ENCODE measurements at regions not wholly inside any gene's neighbourhood (a gene's known extent, or its start where the extent isn't known, plus 50 kb on each side); places are given as distances from the start of the nearest gene placed in this dataset.

DNA sequence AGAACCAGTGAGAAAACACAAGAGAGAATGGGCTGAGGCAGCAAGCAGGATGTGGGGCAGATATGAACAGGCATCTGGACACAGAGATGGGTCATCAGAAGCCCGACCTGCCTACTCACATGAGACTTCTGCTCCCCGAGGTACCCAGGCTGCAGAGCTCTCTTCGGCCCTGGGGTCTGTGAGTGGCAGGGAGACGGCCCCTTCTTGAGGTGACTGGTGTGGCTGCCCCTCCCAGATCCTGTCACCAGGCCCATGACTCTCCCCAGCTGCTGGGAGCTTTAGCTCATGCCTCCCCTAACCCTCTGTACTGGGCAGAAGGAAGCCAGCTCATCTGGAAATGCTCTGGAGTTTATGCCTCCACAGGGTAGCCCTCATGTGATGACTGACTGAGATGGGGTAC lies 157.6 kb upstream of the PCBD1 start:
- DNase-seq (ENCODE audit: low read depth) = no peak
- no peak overlapping the region for H3K4me3 ChIP-seq (ENCODE audit: low read depth, low read length)
- TF ChIP-seq, protein P1, sequence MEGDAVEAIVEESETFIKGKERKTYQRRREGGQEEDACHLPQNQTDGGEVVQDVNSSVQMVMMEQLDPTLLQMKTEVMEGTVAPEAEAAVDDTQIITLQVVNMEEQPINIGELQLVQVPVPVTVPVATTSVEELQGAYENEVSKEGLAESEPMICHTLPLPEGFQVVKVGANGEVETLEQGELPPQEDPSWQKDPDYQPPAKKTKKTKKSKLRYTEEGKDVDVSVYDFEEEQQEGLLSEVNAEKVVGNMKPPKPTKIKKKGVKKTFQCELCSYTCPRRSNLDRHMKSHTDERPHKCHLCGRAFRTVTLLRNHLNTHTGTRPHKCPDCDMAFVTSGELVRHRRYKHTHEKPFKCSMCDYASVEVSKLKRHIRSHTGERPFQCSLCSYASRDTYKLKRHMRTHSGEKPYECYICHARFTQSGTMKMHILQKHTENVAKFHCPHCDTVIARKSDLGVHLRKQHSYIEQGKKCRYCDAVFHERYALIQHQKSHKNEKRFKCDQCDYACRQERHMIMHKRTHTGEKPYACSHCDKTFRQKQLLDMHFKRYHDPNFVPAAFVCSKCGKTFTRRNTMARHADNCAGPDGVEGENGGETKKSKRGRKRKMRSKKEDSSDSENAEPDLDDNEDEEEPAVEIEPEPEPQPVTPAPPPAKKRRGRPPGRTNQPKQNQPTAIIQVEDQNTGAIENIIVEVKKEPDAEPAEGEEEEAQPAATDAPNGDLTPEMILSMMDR (IDR thresholded peaks at IDR 0.05; ENCODE audit: insufficient read depth, low read depth, low read length) = no peak

DNA sequence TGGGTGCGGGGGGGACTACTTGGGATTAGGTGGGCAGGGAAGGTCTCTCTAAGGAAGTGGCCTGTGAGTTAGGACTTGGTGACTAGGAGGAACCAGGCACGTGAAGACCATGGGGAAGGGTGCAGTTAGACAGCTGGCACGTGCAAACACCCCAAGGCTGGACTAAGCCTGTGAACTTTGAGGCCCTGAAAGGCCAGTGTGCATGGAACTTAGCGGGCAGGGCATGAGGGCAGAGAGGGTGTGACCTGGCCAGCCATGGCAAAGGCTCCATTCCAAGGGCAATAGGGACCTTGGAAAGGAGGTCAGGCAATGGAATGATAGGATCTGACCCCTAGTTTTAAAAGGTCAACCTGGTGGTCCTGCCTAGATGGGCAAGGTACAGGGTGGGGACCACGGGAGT lies 158.4 kb upstream of the PCBD1 start:
- TF ChIP-seq, protein P1 (IDR thresholded peaks at IDR 0.05; ENCODE audit: insufficient read depth, low read depth, low read length) = no peak
- no peak overlapping the region for H3K4me3 ChIP-seq (ENCODE audit: low read depth, low read length)
- no peak for DNase-seq (ENCODE audit: low read depth)

DNA sequence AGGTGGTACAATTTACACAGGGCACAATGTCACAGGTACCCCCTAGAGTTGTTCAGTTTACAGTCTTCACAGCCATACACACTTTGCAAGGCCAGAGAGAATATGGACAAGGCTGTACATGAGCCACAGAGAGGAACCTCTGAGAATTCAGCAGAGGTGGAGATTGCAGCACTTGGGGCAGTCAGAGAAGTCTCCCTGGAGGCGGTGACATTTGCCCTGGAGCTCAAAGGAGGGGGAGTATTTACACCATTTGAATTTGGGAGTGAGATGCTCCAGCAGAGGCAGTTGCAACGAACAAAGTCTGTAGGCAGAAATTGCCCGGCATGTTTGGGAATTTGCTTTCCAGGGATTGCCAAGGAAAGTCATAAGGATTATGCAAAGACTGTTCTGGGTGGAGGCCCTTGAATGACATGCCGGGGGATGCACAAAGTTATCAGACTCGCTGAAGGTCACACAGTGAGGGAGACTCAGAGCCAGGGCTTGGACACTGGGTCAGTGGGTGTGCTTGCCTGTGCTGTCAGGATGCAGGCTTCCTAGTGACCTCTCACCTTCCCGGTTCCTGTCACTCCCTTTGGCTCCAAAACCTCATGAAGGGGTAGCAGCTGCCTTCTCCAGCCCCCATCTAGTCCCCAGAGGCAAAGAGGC lies 160.7 kb upstream of the PCBD1 start:
- no peak overlapping the region for H3K4me3 ChIP-seq (ENCODE audit: low read depth, low read length)
- TF ChIP-seq, protein P1 (IDR thresholded peaks at IDR 0.05; ENCODE audit: insufficient read depth, low read depth, low read length) = no peak
- DNase-seq (ENCODE audit: low read depth) = no peak

DNA sequence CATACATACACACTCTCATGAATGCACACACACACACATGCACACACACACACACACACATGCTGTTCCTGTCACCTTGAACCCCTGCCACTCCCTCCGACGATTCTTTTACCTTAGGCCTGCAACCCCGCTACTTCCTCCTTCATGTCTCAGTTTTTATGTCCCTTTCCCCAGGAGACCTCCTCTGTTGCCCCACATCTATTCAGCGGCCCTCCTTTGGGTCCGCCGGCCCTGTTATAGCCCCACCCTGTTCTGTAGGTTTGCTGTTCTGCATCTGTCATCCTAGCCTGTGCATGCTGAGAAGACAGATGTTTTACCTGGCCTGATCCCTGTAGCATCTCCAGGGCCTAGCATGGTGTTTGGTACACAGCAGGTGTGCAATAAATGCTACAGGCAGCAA lies 161.6 kb upstream of the PCBD1 start:
- TF ChIP-seq, protein P1 (IDR thresholded peaks at IDR 0.05; ENCODE audit: insufficient read depth, low read depth, low read length) = no peak
- DNase-seq (ENCODE audit: low read depth) = no peak
- no peak overlapping the region for H3K4me3 ChIP-seq (ENCODE audit: low read depth, low read length)

DNA sequence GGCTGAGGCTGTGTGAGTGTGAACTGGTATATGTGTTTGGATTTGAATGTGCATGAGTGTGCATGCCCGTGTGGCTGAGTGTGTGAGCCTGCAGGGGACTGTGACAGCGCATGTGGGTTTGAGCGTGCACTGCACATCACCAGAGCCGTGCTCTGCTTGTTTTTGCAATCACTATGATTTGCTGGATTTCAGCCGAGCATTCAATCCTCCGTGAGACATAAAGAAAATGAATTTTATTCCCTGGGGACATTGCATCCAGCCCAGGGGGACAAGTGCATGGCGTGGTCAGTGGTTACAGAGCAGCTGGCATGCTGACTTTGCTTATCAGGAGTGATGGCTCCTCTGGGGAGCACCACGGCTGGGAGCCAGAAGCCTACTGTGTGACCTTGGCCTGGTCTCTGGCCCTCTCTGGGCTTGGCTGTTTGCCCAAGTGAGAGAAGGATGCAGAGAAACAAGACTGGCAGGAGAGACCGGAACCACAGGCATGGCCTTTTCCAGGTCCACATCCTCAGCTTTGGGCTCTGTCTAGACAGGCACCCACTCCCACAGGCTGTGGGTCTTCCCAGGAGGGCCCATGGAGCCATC lies 160.2 kb upstream of the UNC5B start:
- no peak for DNase-seq (ENCODE audit: low read depth)
- TF ChIP-seq, protein P1 (IDR thresholded peaks at IDR 0.05; ENCODE audit: insufficient read depth, low read depth, low read length) = no peak
- no peak overlapping the region for H3K4me3 ChIP-seq (ENCODE audit: low read depth, low read length)

DNA sequence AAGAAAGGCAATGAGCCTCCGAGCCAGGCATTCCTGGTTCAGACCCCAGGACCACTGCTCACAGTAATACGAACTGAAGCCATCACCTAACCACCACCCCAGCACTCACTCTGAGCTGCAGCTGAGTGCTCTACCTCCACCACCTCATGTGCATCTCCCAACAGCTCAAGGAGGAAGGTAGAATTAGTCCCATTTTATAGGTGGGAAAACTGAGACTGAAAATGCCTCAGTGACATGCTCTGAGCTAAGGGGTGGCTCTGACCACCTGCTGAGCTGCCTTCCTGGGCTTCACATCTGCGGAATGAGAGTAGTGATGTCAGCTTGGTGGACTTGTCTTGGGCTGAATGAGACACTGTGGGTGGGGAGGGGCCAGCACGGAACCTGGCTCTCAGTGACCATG lies 159.7 kb upstream of the UNC5B start:
- no peak overlapping the region for H3K4me3 ChIP-seq (ENCODE audit: low read depth, low read length)
- TF ChIP-seq, protein P1 (IDR thresholded peaks at IDR 0.05; ENCODE audit: insufficient read depth, low read depth, low read length) = no peak
- no peak for DNase-seq (ENCODE audit: low read depth)

All from fibroblast of villous mesenchyme (primary cell).